ENCODE measurements at regions not wholly inside any gene's neighbourhood (a gene's known extent, or its start where the extent isn't known, plus 50 kb on each side); places are given as distances from the start of the nearest gene placed in this dataset.

- Histone ChIP-seq H3K4me3 (replicated peaks in 1 of 3; ENCODE audit: insufficient read depth in 1 of 3, low read depth in 1 of 3, low read length in 3 of 3) (no peak overlapping the region), H4K20me1 (replicated peaks; ENCODE audit: control insufficient read depth, extremely low read depth, insufficient read depth, low read length) (no peaks in the 10 kb centered on the region), H3K27ac (ENCODE audit: insufficient read depth, low read depth, low read length) (no peak overlapping the region), H3K4me1 (ENCODE audit: control insufficient read depth, extremely low read depth, insufficient read depth, low read length) (no peaks in the 10 kb centered on the region), H3K9me1 (replicated peaks; ENCODE audit: control insufficient read depth, extremely low read depth, insufficient read depth, low read length) (no peaks in the 10 kb centered on the region), H3K27me3 (ENCODE audit: control insufficient read depth in 2 of 2, insufficient read depth in 2 of 2, low read length in 2 of 2) (no peaks in the 10 kb centered on the region), H3K4me2 (ENCODE audit: insufficient read depth, low read length) (no peak overlapping the region), H3K9me3 (replicated peaks; ENCODE audit: control insufficient read depth, insufficient read depth, low read length) (peaks cover 7% of the 10 kb centered on the region), H3K9ac (replicated peaks; ENCODE audit: extremely low read depth, insufficient read depth, low read length) (no peak overlapping the region), H2AFZ (ENCODE audit: low read depth, low read length) (no peak overlapping the region), H3K79me2 (ENCODE audit: control insufficient read depth, insufficient read depth, low read length) (no peaks in the 10 kb centered on the region), H3K36me3 (ENCODE audit: control insufficient read depth in 2 of 2, extremely low read depth in 1 of 2, insufficient read depth in 2 of 2, low read length in 2 of 2) (no peaks in the 10 kb centered on the region)
- ChIA-PET CTCF (no interaction called here), POLR2A (no interaction called here)
- dilution Hi-C loops (cut with MboI; ENCODE audit: extremely low pct_ligation_motif_present, low sequenced_read_pairs) (no loop called here), intact Hi-C loops (cut with micrococcal nuclease) (no loop called here)
- TF ChIP-seq POLR2A (IDR thresholded peaks at IDR 0.05; ENCODE audit: low read depth, low read length) (no peak), POLR2AphosphoS5 (IDR thresholded peaks at IDR 0.05; ENCODE audit: insufficient read depth, low read depth, low read length) (no peak), FOS (IDR thresholded peaks at IDR 0.05; ENCODE audit: borderline replicate concordance, insufficient read depth, low read length) (no peak), MAX (IDR thresholded peaks at IDR 0.05; ENCODE audit: insufficient read depth, insufficient read length) (no peak), CTCF (IDR thresholded peaks at IDR 0.05; ENCODE audit: extremely low read depth in 1 of 2, insufficient read depth in 1 of 2, low read depth in 1 of 2, low read length in 2 of 2) (no peak)
- DNase-seq (ENCODE audit: low read depth, low spot score) = no peak
- no peak for FAIRE-seq
- BruUV-seq (replicated peaks) = no TSS peak
These were observed 187.8 kb upstream of the ISX start for GRCh38 chr22:34878171-34878570.

GRCh38 chr22:34879001-34879400 is 187.0 kb upstream of the ISX start:
- Histone ChIP-seq H3K27ac (ENCODE audit: insufficient read depth, low read depth, low read length) (no peak overlapping the region), H3K9ac (replicated peaks; ENCODE audit: extremely low read depth, insufficient read depth, low read length) (no peak overlapping the region), H3K79me2 (ENCODE audit: control insufficient read depth, insufficient read depth, low read length) (no peaks in the 10 kb centered on the region), H2AFZ (ENCODE audit: low read depth, low read length) (no peak overlapping the region), H3K9me1 (replicated peaks; ENCODE audit: control insufficient read depth, extremely low read depth, insufficient read depth, low read length) (no peaks in the 10 kb centered on the region), H3K4me1 (ENCODE audit: control insufficient read depth, extremely low read depth, insufficient read depth, low read length) (no peaks in the 10 kb centered on the region), H3K4me2 (ENCODE audit: insufficient read depth, low read length) (no peak overlapping the region), H3K27me3 (ENCODE audit: control insufficient read depth in 2 of 2, insufficient read depth in 2 of 2, low read length in 2 of 2) (no peaks in the 10 kb centered on the region), H3K9me3 (replicated peaks; ENCODE audit: control insufficient read depth, insufficient read depth, low read length) (peaks cover 7% of the 10 kb centered on the region), H3K36me3 (ENCODE audit: control insufficient read depth in 2 of 2, extremely low read depth in 1 of 2, insufficient read depth in 2 of 2, low read length in 2 of 2) (no peaks in the 10 kb centered on the region), H3K4me3 (replicated peaks in 1 of 3; ENCODE audit: insufficient read depth in 1 of 3, low read depth in 1 of 3, low read length in 3 of 3) (no peak overlapping the region), H4K20me1 (replicated peaks; ENCODE audit: control insufficient read depth, extremely low read depth, insufficient read depth, low read length) (no peaks in the 10 kb centered on the region)
- intact Hi-C loops (cut with micrococcal nuclease) = no loop called here
- FAIRE-seq (no peak), DNase-seq (ENCODE audit: low read depth, low spot score) (no peak)
- POLR2A ChIA-PET = no interaction called here
- dilution Hi-C loops (cut with MboI; ENCODE audit: extremely low pct_ligation_motif_present, low sequenced_read_pairs) = no loop called here
- TF ChIP-seq JUN (IDR thresholded peaks at IDR 0.05; ENCODE audit: borderline replicate concordance, insufficient read depth, insufficient read length, low read depth) (no peak), EZH2 (IDR thresholded peaks at IDR 0.05; ENCODE audit: borderline replicate concordance, low read depth, low read length, severe bottlenecking) (no peak), POLR2AphosphoS5 (IDR thresholded peaks at IDR 0.05; ENCODE audit: insufficient read depth, low read depth, low read length) (no peak), MYC (IDR thresholded peaks at IDR 0.05; ENCODE audit: low read depth, low read length) (no peak), GATA2 (IDR thresholded peaks at IDR 0.05; ENCODE audit: insufficient read depth, insufficient read length, low read depth, low read length) (no peak), MAX (IDR thresholded peaks at IDR 0.05; ENCODE audit: insufficient read depth, insufficient read length) (no peak), FOS (IDR thresholded peaks at IDR 0.05; ENCODE audit: borderline replicate concordance, insufficient read depth, low read length) (no peak), CTCF (IDR thresholded peaks at IDR 0.05; ENCODE audit: extremely low read depth in 1 of 2, insufficient read depth in 1 of 2, low read depth in 1 of 2, low read length in 2 of 2) (no peak), POLR2A (IDR thresholded peaks at IDR 0.05; ENCODE audit: low read depth, low read length) (no peak)
- CTCF ChIA-PET = no interaction called here
- BruUV-seq (replicated peaks) = no TSS peak

All from endothelial cell of umbilical vein (primary cell).